ENCODE measurements at regions not wholly inside any gene's neighbourhood (a gene's known extent, or its start where the extent isn't known, plus 50 kb on each side); places are given as distances from the start of the nearest gene placed in this dataset.
"Not testable (repeated sequence)": the region's sequence is repeated elsewhere in the genome, so short reads cannot be mapped to it uniquely, and the experiment has no call there.

DNA sequence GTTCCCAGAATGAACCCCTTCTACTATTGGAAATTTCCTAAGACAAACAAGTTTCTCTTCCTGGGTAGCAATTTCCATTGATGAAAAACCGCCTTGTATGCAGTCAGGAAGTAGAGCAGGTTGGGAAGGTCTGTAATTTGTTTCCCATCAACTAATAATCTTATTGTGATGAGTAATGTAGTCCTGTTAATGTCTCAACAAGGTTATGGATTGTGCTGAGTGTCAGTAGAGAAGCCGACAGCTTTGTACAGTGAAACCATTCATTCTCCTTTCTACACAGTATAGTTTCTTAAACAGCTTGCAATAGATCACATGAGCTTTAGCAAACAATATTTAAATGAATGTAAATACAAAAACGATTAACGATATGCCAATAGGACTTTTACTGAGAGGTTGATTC lies 355.4 kb upstream of the WWC1 start:
- H3K27ac ChIP-seq = no peak overlapping the region
- DNase-seq (ENCODE audit: low read depth, low spot score) = no peak

DNA sequence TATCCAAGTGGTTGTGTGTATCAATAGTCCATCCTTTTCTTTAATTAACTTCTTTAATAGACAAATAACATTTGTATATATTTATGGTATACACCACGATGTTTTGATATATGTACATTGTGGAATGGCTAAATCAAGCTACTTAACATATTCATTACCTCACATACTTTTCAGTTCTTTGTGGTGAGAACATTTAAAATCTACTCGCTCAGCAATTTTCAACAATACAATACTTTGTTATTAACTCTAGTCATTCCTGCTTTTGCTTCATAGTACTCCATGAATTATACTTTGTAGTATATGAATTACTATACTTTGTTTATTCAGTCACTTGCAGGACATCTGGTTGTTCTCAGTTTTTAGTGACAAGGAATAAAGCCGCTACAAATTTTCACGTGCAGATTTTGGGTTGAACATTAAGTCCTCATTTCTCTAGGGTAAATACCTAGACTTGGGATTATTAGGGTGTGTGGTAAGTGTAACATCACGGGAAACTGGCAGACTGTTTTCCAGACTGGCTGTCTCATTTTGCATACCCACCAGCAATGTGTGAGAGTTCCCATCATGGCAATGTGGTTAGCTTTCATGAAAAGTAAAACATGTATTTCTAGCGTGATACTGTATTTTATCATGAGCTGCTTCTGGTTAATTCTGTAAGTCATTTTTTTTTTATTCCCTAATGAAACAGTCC lies 354.4 kb upstream of the WWC1 start:
- no peak for DNase-seq (ENCODE audit: low read depth, low spot score)
- no peak overlapping the region for H3K27ac ChIP-seq

DNA sequence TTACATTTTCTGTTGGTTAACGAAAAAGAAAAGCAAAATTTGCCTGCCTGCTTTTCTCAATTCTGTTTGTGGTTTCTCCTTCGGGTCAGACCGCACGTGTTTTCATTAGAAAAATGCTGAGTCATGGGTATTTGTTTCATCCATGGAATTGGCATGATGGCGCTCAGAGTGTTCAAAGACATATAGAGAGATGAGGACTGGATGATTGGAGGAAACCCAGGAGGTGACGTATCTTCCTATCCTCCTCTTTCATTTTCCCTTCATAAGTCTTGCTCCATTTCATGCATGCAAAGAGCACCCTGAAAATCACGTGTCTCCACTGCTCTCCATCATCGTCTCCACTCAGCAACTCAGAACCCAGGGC lies 353.8 kb upstream of the WWC1 start:
- no peak for DNase-seq (ENCODE audit: low read depth, low spot score)
- no peak overlapping the region for H3K27ac ChIP-seq

DNA sequence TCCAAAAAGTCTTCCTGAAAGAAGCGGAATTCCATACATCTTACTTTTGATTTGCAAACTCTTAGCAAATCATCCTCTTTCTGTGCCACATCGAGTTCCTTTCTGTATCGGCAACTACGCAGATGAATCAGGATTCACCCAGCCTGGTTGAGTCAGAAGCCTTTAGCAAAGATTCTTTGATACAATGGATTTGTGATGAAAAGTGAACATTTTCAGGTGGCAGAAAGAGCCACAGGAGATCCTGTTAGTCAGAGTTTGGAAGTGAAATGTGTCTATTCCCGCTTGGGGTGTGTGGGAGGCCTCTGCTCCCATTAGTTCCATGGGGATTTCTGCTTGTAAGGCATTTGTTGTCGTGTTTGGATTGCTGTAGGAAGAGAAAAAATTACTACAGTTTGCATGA lies 351.8 kb upstream of the WWC1 start:
- DNase-seq (ENCODE audit: low read depth, low spot score) = no peak
- H3K27ac ChIP-seq = no peak overlapping the region

DNA sequence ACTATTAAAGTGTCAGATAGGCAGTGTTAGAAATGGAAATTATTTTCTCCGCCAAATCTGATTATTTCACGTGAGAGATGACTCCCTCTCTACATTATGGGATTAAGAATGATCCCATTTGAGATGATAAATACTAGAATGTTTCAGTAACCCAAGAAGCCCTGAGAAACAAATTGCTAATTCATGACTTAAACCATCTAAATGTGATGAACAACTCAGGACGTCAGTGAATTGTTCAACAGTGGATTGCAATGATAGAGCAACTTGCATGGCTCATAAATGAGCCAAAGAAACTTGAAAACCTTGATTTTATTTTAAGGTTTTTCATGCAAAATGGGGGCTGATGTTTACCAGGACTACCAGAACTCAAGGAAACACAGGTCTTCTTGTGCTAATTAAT lies 350.5 kb upstream of the WWC1 start:
- H3K27ac ChIP-seq = no peak overlapping the region

DNA sequence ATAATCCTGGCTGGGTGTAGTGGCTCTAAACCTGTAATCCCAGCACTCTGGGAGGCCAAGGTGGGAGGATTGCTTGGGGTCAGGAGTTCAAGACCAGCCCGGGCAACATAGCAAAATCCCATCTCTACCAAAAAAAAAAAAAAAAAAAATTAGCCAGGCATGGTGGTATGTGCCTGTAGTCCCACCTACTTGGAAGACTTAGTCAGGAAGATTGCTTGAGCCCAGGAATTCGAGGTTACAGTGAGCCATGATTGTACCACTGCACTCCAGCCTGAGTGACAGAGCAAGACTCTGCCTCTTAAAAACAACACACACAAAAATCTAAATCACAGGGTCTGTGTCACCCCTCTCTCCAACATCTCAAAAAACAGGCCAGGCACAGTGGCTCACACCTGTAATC lies 349.9 kb upstream of the WWC1 start:
- not testable (repeated sequence) for H3K27ac ChIP-seq; DNase-seq (ENCODE audit: low read depth, low spot score)

More for the DNA sequence above, 350.5 kb upstream of the WWC1 start:
- DNase-seq (ENCODE audit: low read depth, low spot score) = no peak

DNA sequence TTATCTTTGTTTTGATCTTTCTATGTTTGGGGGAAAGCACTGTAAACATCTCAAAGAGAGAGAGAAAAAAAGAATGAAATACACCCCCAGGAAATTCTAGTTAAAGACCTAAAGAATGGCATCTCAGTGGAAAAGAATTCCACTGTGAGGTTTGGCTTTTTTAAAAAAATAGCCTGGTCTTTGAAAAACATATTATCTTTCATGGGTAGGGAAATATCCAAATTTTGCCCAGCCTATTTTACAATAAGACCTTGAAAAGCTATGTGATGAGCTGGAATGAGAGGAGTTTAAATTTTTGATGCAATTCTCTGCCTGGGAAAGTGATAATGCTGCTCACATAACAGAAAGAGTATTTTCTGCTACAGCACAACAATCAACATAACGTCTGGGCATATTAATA lies 348.1 kb upstream of the WWC1 start:
- no peak for DNase-seq (ENCODE audit: low read depth, low spot score)
- no peak overlapping the region for H3K27ac ChIP-seq

DNA sequence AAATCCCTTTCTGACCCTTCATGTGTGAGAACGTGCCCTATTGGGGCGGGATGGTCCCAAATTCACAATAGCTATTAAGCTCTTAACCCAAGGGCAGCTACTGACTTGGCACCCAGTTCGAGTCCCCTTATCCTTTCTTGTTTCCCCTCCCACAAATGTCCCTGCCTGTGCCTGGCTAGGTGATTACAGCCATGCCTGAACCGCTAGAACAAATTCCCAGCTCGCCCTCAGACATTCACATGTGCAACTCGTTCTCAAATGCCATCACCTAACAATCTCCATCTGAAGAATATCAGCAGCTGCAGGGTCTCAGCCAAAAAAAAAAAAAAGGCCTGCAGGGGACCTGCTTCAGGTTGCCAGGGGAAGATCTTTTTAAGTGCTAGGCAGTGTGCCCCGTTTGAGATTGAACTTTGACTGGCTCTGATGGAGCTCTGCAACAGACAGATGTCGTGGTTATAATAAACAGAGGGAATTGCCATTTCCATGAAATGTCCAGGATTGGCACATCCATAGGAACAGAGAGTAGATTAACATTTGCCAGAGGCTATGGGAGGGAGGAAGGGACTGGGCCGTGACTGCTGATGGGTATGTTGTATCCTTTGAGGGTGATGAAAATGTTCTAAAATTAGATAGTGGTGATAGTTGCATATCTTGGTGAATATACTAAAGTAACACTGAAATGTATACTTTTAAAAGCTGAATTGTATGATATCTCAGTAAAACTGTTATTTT lies 347.2 kb upstream of the WWC1 start:
- H3K27ac ChIP-seq = no peak overlapping the region
- DNase-seq (ENCODE audit: low read depth, low spot score) = no peak

DNA sequence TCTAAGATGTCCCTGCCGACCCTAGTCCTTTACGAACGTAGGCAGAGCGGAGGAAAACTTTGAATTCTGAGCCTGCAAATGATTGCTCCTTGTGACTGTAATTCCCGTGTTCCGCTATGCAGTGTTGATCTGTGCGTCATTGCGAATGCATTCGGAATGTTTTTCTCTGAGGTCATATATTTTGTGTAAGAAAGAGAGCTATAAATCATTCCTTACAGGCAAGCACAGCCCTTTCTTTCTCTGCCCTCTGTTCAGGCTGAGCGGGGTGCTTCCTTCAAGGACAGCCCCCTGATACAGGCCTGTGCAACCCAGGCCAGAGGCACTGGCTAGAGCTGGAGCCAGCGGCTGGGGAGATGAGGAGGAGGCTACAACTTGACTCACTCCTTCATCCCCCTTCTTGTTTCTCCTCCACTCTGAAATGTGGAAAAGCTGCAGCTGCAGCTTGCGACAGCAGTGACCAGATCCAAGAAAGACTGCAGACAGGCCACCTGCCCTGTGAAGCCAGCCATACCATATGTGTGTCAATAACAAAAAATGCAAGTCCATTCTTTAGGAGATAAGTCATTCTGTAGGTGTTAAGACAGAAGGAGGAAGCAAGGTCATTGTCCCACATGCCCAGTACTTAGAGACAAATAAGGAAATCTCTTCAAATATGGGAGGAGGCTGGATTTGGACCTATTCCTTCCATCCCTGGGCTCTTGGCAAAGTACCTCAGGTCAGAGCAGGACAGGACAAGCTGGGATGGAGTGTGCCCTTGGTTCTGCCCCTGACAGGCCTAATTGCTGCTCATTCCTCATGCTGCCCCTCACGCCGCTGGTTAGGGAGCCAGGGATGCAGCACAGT lies 345.7 kb upstream of the WWC1 start:
- peak; percentile 33 for DNase-seq (ENCODE audit: low read depth, low spot score)
- peak overlapping the region; percentile 48 for H3K27ac ChIP-seq

DNA sequence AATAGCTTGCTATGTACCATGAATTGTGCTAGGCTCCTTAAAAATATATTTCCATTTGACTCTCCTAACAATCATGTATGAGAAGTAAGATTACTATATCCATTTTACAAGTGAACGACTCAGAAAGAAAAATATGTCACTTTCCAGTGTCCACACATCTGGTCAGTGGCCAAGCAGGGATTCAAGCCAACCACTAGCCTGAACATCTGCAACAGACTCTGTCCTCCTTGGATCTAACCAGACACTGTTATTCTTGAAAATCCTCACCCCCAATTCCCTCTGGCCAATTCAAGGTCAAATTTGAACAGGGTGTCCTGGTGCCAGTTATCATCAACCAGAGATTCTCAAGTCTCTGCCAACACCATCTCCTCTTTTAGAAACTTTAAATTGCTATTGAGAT lies 344.1 kb upstream of the WWC1 start:
- DNase-seq (ENCODE audit: low read depth, low spot score) = no peak

DNA sequence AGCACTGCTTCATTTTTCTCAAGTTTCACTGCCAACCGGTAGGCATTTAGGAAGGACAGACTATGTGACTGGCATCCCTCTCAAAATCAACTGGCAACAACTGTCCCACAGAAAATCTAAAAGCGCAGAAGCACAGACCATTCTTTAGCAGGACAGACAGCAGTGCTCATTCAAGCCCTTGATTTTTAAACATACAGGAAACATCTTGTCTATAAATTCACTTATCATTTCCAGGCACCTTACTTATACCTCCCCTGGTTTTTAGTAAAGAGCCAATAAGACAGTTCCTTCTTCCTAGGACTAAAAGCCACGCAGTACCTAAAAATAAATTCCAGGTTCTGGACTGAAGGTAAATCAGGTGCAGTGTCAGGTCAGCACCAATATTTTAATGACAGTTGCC lies 343.2 kb upstream of the WWC1 start:
- no peak for DNase-seq (ENCODE audit: low read depth, low spot score)
- H3K27ac ChIP-seq = no peak overlapping the region

More for the DNA sequence above, 344.1 kb upstream of the WWC1 start:
- no peak overlapping the region for H3K27ac ChIP-seq

DNA sequence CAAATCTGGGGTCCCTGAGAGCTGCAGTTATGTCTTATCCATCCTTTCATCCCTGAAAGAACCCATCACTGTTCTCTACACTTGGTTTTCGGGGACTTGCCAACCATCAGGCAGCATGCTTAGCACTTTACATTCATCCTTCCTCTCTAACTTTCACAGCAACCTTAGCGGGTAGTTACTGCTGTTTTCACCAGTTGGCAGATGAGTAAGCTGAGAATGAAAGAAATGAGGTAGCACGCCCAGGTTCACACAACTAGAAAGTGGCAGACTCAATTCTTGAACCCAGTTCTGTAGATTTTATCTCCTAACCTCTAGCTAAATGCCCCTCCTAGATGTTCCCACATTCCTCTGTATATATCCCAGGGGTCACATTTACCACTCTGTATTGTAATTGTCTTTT lies 342.0 kb upstream of the WWC1 start:
- DNase-seq (ENCODE audit: low read depth, low spot score) = no peak
- no peak overlapping the region for H3K27ac ChIP-seq

DNA sequence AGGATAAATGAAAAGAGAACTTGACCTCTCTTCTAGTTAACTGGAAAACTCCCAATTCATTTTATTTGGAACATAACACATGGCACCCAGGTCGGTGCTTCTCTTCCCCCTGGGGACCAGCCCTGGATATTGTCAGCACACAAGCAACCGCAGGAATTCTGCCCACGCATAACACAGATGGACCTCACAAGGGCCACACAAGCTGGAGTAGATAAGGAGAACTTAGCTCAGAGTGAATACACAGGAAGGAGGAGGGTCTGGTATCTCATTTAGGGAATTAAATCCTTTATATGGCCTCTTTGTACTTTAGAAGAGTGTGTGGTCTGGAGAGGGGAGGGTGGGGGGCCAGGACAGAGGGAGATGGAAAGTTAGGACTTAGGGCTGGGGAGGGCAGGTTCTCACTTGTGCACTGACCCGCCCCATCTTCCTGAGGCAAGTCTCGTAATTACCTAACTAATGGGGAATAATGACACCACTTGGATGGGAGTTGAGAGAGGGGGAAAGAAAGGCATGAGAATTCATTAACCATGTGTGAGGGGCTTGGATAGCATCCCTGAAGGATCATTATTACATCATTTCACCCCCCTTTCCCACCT lies 341.2 kb upstream of the WWC1 start:
- DNase-seq (ENCODE audit: low read depth, low spot score) = no peak

DNA sequence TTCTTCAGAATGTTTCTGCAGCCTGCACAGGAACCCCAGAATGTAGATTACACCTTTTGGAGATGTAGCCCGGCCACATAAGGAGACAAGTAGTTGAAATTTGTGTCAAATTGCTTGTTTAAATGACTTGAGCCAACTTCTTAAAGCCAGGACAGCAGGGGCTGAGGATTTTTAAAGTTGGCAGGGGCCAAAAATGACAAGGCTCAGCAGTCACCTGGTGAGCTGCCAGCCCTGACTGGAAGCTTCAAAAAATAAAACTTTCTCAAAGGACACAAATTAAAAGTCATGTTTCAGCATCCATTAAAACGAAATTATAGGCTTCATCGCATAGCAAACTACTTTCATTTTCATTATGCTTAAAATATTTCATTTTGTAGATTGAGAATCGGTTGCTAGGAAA lies 340.3 kb upstream of the WWC1 start:
- no peak for DNase-seq (ENCODE audit: low read depth, low spot score)
- H3K27ac ChIP-seq = no peak overlapping the region

More for the DNA sequence above, 341.2 kb upstream of the WWC1 start:
- no peak overlapping the region for H3K27ac ChIP-seq

DNA sequence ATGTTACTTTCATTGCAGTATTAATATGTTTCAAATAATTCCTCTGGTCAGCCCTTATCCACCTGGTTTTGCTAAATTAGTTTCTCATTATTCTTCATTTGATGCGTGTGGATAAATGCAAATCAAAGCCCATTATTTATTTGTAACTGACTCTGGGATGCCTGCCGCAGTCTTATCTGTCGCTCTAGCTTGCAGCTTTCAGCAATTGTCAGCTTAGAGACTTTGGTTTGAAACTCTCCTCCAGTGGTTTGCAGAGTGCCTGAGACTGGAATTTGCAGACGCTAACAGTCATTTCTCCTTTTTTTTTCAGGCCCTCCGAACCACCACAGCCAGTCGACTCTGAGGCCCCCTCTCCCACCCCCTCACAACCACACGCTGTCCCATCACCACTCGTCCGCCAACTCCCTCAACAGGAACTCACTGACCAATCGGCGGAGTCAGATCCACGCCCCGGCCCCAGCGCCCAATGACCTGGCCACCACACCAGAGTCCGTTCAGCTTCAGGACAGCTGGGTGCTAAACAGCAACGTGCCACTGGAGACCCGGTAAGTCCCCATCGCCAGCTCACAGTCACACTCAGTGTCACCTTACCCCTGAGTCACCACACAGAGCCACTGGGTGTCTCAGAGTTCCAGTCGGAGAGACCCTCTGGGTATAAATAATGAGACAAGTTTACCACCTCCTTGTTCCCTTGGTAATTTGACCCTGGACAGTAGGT lies 339.0 kb upstream of the WWC1 start:
- H3K27ac ChIP-seq = no peak overlapping the region
- DNase-seq (ENCODE audit: low read depth, low spot score) = no peak

DNA sequence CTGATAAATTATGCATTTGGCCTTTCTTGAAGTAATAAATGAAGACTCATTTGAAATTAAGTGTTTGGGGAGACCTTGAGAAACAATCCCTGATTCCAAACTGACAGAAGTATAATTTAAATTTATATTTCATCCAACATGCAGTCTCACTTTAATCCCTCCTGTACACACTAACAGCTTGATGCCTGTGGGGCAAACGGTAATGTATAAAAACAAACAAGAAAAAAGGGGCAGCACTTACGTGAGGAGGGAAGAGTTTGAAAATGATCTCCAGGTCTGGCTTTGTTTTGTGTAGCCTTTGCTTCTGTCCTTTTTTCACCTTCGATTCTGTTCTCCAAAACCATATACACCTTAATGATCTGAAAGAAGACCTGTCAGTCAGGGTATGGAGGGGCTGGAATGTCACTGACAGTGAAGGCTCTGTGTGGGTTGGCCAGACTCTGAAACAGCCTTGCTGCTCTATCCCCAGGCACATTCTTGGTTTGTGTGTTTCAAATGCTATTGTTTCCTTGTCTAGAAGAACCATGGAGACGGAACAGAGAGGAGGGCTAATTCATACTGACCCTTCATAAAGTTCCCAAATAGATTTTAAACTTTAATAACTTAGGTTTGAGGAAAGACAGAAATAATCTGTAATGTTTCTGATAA lies 338.2 kb upstream of the WWC1 start:
- no peak for DNase-seq (ENCODE audit: low read depth, low spot score)
- H3K27ac ChIP-seq = no peak overlapping the region

DNA sequence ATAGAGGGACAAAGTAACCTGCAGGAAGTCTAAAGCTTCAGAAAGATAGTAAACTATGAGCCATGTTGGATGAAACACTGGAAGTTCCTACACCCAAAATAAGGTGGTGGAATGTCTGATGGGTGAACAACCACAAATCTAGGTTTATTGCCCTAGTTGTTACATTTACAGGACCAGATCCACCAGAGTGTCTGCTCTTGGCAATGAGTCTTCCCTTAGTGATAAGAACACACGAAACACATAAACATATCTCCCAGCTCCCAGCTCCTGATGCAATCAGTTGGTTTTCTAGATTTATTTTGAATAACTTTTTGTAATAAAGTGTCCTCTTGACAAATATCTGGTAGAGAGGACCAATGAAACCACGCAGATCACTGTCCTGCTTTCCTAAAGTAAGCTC lies 329.7 kb upstream of the WWC1 start:
- H3K27ac ChIP-seq = no peak overlapping the region
- no peak for DNase-seq (ENCODE audit: low read depth, low spot score)

DNA sequence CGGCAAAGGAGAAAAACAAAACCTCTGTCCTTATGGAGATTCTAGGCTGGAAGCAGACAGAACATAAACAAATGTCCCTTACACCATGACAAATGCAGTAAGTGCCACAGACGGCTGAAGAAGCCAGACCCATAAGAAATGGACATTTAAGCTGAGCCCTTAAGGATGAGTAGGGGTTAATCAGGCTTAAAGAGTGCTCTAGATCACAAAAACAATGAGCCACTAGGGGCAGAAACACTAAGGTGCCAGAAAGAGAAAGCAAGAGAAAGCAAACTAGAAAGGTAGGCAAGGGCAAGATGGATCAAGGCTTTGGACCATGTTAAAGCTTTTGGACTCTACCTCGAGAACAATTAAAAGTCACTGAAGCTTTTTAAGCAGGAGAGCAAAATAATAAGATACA lies 326.9 kb upstream of the WWC1 start:
- DNase-seq (ENCODE audit: low read depth, low spot score) = no peak
- H3K27ac ChIP-seq = no peak overlapping the region

DNA sequence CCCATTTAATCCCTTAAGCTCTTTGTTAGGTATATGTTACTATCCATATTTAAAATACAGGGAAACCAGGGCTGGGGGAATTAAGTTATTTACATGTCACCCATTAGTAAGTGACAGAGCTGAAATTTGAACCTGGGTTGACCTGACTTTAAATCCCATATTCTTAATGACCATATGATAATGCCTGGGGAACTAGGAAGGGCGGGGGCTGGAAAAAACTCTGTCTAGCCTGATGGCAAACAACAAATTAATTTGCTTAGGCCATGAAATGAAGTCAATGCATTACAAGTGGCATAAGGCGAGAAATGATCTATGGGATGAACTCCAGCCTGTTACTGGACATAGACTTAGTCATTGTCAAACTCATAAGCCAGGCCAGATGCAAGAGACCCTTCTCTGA lies 325.7 kb upstream of the WWC1 start:
- no peak overlapping the region for H3K27ac ChIP-seq
- DNase-seq (ENCODE audit: low read depth, low spot score) = no peak

DNA sequence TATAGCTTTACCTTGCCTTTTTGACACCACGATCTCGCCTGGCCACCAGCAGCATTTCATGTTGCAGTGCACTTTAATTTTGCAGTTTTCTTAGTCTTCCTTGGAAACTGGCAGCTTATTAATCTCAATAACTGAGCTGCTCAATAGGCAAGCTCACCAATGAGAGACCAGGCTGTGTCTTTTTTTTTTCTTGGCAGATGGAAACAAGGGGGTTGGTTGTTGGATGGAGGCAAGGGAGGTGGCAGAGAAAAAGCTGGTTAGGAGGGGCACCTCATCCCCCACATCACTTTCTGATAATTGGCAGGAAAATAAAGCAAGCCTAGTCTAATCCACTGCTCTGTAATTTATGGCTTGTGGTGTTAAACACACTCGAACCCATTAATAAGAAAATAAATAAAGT lies 324.5 kb upstream of the WWC1 start:
- no peak overlapping the region for H3K27ac ChIP-seq
- DNase-seq (ENCODE audit: low read depth, low spot score) = no peak
